RPMI8226 (cell line): ENCODE measurements at regions not wholly inside any gene's neighbourhood (a gene's known extent, or its start where the extent isn't known, plus 50 kb on each side); places are given as distances from the start of the nearest gene placed in this dataset.
A peak's percentile ranks its signal among the peaks of the same experiment; 100 is the strongest.
"Not testable (repeated sequence)": the region's sequence is repeated elsewhere in the genome, so short reads cannot be mapped to it uniquely, and the experiment has no call there.

Experiments
- DNase-seq: peaks from one replicate; pipeline ENCODE4 v3.0.0-alpha.2; 2015

DNA sequence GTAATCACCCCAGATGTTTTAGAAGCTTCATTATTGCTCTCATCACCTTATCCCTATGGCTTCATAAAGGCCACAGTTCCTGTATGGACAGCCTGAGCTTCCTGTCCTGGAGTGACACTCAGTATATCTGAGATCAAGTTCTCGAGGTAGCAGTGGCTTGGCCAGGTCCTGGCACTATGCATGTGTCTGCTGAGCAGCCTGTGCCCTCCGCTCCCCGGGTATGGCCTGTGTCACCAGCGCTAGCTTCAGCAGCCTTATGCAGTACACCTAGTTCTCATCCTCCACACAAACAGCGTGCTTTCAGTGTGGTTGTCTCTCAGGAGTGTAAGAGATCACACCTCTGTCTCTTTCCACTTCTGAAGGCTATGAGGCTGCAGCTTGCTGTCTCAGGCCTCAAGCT, 514.7 kb downstream of the DIRAS2 start:
- DNase-seq: no peak

DNA sequence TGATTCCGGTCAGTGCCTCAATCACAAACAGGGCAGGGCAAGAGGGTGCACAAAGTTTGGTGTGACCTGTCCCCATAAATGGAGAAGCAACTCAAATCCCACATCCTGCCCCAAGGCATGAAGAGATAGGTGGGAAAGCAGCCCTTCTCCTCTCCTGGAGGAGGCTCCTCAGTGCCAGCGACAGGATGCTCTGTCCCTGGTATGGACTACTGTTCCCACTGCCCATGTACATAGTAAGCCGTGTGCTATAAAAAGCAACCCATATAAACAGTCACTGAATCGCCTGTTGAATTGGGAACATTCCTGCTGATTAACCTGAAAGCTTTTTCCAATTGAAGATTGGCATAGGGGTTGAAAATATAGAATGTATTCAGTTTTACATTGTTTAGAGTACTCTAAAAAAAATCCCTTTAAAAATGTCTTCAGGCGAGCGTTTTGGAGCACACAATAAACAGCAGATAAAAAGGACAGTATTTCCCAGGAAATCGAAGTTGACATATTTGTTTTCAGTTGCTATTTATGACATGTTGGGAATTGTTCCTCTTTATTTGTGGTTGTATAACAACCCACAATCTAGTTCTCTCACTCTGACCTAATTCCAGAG, 513.9 kb downstream of the DIRAS2 start:
- no peak for DNase-seq

DNA sequence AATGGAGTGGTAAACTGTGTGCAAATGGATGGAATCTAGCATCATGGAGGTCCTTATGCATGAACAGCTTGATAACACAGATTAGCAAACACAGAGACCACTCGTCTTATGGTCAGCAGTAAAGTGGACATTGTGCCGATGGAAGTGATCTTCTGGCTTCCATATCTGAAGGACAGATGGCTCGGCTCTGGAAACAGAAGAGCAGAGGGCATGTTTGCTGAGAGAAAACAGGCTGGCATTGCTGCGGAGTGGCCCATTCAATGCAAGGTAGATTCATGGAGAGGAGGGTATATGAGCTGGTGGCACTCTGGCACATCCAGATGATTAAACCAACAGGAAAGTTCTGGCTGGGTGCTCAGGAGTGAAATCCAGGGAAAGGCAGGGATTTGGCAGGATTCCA, 513.2 kb downstream of the DIRAS2 start:
- no peak for DNase-seq

DNA sequence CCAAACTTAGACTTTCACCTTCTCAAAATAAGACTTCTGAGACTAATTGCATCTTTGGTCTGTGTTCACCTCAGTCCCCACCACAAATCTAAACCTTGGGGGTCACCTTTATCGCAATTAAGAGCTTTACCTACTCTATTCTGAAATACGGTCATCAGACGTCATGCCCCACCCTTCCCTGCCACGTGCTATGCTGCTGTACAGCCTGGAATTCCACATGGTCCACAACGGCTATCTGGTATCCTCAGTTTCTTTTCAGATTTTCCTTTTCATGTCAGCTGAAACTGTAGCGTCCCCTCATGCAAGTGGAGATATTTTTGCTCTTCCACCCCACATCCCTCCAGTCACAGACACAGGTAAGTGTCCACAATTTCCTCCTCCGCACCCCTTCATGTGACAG, 511.1 kb downstream of the DIRAS2 start:
- DNase-seq: no peak

DNA sequence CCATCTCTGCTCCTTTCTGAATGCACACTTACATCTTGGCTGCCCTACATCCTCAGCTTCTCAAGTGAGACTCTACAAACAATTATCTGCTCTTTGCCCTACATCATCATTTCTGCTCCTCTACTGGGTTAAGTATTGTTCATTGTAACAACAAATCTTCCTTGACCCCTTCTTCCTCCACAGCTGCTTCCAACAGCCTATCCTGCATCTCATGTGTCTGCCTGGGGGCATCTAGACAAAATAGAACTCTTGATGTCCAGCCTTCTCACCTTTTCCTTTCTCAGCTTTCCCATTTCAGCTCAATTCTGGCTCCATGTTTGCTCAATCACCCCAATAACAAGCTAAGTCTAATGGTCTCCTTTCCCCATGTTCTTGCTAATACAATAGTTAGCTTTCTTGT, 509.8 kb downstream of the DIRAS2 start:
- DNase-seq: no peak

DNA sequence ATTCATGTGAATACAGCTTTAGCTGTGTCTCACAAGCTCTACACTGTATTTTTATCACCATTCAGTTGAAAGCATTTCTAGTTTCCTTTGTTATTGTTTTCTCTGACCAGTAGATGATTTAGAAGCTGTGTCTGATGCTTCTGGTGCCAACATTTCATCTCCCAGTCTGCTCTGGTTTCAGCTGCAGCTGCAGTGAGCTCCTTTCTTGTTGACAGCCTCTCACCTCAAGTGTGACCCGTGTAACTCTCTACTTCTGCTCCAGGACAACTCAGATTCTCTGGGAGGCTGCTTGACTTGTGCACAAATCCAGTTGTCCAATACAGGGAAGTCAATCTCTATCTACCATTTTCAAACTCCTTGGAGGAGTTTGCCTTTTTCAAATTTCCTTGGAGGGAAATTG, 504.8 kb downstream of the DIRAS2 start:
- DNase-seq: no peak

DNA sequence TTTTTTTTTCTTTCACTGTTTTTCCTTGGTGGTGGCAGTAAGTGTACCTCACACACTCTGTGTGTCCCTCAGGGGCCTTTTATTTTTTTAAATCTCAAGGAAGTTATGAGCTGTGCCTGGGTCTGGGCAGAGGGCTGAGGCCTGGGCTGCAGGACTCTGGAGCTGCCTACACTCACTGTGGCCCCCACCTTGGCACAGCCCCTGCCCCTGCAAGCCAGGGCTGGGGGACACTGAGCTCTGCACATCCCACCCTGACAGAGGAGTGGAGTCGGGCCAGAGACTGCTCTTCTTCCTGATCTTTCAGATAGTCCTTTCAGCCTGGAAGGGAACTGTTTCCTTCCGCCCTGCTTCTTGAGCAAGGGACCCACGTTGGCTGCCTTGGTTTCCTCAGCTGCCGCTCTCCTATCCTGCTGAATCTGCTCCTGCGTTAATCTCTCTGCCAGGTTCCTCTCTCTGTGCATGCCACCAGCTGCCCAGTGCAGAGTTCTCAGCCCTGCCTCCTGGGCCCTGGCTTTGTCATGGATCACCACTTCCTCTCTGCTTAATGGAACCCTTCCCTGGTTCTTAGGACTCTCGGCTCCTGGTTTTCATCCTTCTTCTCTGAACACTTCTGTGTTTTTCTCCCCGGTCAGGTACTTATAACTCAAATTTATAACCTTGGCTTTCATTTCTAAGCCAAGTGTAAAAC, 502.3 kb downstream of the DIRAS2 start:
- DNase-seq: no peak

DNA sequence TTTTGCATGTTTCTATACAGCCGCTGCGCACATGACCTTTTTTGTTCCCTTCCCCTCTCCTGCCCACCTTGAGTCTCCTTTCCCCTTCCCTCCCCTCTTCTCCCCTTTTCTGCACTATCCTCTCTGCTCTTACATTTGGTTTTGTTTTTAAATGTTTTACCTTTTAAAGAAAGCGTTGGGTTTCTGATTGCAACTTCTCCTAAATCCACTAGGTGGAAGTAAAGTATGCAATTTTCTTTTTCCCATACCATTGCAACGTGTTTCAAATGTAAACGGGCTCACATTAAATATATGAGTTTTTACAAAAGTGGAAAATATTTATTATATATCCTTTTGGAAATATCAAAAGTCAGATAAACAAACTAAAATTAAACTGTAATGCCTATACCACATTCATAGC, 500.9 kb downstream of the DIRAS2 start:
- peak; percentile 15 for DNase-seq

DNA sequence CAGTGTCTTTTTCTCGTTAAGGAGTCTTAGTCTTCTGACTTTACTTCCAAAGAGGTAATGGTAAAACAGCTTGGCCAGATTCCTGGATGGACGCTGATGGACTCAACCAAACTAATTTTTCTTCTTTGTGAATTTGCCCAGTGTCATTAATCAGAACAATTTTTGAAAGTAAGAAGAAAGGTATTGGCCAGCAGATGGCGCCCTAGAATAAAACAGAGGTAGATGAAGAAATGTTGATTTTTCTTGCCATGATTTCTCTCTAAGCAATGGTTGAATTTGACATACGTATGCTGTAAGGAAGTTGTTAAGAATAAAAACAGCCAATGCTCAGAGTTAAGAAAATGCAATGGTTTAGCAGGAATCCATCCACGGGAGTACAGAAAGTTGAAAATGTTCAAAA, 500.0 kb downstream of the DIRAS2 start:
- peak; percentile 48 for DNase-seq

DNA sequence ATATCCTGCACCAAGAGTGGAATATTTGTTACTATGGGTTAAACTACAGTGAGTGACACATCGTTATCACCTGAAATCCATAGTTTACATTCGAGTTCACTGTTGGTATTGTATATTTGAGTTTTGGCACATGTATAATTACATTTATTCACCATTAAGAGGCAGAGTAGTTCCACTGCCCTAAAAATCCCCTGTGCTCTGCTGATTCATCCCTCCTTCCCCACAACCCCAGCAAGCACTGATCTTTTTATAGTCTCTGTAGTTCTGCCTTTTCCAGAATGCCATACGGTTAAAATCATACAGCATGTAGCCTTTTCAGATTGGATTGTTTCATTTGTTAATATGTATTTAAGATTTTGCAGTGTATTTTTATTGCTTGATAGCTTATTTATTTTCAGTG, 495.2 kb downstream of the DIRAS2 start:
- DNase-seq: no peak

DNA sequence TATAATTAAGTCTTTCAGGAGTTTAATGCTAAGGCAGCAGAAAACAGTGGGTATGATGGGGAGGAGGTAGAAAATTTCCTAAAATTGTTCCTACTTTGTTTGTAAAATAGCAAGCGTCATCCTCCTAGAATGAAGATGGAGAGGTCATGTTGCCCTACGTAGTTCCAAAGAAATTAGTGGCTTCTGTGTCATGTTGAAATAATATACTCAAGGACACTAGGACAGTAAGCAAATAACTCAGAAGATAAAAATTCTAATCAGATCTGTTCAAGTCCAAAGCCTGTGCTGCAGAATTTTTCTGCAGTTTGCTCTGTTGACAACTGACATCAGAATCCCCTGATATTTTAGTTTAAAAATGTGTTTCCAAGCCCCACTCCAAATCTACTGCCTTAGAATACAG, 486.3 kb downstream of the DIRAS2 start:
- DNase-seq: no peak

DNA sequence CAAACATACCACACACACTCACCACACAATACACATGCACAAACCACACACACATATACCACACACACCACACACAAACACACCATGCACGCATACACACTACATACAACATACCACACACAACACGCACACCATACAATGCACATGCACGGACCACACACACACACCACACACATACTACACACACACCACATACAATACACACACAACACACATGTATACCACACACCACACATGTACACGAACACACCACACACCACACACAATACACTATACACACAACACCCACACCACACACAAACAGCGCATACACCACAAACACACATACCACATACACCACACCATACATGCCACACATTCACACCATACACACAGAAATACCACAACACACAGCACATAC, 480.3 kb downstream of the DIRAS2 start:
- no peak for DNase-seq

DNA sequence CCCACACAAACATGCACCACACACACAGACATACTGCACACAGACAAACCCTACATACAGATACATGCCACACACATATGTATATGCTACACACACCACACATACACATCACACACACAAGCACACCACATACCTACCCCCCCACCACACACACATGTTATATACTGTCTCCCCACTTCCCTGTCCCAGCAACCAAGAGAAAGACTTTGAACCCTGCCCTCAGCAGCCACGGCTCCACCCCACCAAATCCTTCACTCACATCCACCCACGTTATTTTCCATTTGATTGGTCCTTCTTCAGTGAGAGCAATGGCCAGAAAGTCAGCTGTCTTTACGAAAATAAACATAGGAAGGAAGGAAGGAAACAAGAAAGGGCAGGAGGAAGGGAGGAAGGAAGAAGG, 479.8 kb downstream of the DIRAS2 start:
- no peak for DNase-seq

DNA sequence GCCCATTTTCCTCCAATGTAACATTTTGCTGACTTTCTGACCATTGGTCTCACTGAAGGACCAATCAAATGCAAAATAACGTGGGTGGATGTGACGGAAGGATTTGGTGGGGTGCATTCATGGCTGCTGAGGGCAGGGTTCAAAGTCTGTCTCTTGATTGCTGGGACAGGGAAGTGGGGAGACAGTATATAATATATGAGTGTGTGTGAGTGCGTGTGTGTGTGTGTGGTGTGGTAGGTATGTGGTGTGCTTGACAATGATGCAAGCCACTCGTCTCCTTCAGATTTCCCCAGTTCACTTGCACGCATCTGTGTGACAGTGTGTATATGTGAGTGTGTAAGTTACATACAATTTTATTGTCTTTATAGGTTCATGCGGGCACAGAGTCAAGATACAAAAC, 477.3 kb downstream of the DIRAS2 start:
- DNase-seq: no peak

DNA sequence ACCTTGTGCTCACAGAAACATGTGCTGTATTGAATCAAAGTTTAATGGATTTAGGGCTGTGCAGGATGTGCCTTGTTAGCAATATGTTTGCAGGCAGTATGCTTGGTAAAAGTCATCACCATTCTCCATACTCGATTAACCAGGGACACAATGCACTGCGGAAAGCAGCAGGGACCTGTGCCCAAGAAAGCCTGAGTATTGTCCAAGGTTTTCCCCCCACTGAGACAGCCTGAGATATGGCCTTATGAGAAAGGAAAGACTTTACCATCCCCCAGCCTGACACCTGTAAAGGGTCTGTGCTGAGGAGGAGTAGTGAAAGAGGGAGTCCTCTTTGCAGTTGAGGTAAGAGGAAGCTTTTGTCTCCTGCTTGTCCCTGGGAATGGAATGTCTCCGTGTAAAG, 476.2 kb downstream of the DIRAS2 start:
- not testable (repeated sequence) for DNase-seq

DNA sequence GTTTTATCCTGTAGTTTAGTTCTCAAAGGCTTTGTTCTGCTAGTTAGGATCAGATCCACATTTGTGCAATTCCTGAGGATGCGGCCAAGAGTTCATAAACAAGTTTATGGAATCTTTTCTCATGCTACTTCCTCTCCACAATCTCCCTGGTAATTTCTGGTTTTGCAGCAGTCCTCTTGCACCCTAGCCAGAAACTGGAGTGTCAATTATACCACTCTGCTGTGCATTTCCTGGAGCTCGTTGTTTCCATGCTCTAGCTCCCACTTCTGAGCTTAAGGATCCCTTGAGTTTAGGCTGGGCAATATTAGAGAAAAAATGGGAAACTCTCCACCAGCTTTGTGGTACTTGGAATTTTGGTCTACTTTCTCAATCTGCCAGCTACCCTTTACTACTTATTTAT, 474.7 kb downstream of the DIRAS2 start:
- DNase-seq: no peak

DNA sequence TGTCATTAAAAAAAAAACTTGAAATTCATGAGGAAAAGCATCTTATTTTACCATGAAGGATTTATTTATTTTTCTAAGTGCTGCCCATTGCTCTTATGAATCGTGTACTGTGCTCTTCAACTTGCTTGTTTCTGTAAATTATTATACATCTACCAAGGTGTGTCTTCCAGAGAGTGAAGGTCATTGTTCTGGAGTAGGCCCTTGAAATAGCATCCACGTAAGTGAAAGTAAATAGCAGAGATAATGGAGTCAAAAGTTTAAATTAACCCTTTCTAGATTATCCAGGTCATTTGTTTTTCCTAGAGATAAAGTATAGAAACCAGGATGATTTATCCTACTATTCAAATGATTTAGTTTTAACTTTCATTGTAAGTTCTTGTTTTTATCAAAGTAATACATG, 473.1 kb downstream of the DIRAS2 start:
- no peak for DNase-seq

DNA sequence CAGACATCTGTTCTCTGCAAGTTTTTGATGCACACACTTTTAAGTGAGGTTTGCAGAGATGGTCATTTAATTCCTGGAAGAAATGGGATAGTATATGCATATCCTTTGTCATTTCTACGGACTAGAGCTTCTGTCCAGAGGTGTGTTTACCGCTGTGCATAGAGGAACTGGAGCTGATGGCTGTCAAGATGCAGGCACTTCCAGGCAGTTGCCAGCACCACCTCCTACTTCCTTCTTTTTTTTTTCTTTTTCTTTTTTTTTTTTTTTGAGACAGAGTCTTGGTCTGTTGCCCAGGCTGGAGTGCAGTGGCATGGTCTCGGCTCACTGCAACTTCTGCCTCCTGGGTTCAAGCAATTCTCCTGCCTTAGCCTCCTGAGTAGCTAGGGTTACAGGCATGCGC, 468.7 kb downstream of the DIRAS2 start:
- DNase-seq: not testable (repeated sequence)

DNA sequence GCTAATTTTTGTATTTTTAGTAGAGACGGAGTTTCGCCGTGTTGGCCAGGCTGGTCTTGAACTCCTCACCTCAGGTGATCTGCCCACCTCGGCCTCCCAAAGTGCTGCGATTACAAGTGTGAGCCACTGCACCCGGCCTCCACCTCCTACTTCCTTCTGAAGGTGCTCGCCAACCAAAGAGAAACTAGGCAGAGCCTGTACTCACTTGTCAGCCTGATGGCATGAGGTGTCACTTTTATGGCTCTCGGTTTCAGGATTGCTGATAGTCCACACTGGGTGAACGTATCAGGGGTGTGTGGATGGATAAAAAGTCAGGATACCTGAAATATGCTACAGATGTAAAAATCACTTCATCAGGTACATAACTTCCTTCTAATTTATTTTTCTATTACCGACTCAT, 468.3 kb downstream of the DIRAS2 start:
- DNase-seq: not testable (repeated sequence)

DNA sequence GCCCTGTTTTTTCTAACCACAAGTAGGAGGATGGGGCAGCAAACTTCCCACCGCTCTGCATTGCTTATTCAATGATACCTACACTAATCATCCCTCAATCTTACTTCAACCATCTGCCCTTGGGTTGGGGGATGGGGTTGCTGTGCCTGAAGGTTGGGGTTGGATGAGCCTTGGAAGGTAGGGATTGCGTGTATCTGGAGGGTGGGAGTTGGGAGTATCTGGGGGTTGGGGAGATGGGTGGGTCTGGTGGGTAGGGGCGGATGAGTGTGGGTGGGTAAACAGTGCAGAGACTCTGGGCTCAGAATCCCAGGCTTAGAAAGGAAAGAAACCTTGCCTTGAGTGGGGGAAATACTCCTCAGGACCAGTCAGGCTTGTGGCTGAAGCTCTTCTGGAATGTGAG, 467.4 kb downstream of the DIRAS2 start:
- DNase-seq: no peak

DNA sequence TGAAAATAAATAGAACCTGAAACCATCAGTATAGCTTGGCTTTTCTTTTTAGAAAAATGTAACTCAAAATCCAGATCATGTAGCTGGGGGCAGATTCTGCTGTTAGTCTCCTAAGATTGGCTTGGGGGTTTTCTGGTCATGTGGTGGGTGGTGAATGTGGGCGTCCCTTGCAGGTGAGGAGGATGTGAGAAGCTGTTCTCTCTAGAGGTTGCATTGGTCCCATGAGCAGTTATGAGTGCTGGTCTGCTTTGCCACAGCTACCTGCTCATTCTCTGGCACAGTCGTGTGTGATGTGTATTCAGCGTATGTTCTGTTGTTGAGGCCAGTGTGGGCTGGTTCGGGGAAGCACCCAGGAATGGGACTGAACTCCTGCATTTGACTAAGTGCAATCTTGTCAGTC, 466.8 kb downstream of the DIRAS2 start:
- DNase-seq: no peak

DNA sequence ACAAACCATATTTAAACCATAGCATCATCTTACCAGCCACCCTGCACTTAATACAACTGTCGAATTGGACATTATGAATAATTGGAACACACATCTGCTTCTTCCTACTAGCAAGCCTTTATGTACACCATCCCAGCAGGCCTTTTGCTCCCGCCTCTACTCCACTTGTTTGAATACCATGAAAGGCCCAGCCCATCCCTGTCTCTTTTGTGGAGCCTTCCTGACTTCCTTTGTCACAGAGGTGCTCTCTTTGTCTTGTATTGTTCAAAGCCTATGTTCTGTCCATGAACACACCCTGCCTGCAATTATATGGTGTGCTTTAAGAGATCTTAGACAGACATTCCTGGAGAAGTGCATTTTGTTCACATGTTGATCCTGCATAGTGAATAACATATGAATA, 465.7 kb downstream of the DIRAS2 start:
- DNase-seq: no peak

DNA sequence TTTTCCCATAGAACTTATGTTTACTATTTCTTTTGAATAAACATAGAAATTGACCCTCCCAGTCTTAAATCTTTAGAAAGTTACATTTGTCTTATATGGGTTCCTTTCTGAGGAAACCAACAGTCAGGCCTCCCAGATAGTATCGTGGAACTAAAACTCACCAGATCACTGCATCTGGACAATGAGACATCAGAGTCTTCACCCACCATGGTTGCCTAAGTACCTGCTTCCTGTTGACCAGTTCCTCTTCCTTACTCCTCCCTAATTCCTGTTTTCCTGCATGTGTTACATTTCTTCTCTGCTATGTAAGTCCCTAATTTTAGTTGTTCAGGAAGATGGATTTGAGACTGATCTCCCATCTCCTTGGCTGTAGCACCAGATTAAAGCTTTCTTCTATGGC, 462.2 kb downstream of the DIRAS2 start:
- no peak for DNase-seq

DNA sequence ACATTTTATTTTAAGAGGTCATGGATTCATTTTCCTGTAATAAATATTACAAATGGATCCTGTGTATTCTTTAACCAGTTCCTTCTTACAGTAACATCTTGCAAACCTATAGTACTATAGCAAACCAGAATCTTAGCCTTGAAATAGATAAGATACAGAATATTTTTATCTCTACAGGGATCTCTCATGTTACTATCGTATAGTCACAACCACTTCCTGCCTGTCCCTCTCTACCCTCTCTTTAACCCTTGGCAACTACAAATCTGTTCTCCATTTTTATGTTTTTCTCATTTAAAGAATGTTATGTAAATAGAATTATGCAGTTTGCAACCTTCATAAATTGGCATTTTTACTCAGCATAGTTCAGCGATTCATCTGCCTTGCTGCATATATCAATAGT, 454.0 kb downstream of the DIRAS2 start:
- DNase-seq: no peak

DNA sequence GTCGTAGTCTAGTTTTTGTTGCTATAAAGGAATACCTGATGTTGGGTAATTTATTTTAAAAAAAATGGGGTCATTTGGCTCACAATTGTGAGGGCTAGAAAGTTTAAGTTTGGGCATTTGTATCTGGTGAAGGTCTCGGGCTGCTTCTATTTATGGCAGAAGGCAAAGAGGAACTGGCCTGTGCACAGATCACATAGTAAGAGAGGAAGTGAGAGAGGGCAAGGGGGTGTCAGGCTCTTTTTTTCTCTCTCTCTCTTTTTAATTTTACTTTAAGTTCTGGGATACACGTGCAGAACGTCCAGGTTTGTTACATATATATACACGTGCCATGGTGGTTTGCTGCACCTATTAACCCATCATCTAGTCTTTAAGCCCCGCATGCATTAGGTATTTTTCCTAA, 453.3 kb downstream of the DIRAS2 start:
- peak; percentile 43 for DNase-seq
